Trophoblast cell (in vitro differentiated cells and primary cell): ENCODE measurements at regions not wholly inside any gene's neighbourhood (a gene's known extent, or its start where the extent isn't known, plus 50 kb on each side); places are given as distances from the start of the nearest gene placed in this dataset.

Experiments used
- DNase-seq, 2 donors: peaks; one replicate each; pipeline ENCODE4 v3.0.0-alpha.2; 2016
- H2AFZ ChIP-seq: 2 replicates; pipeline ENCODE4 v1.6.1; 2013; ENCODE audit warnings: low read length, moderate library complexity, mild to moderate bottlenecking; ENCODE audit not compliant: insufficient read depth, poor library complexity
- H2AK5ac ChIP-seq: 2 replicates; pipeline ENCODE4 v1.6.1; 2013; ENCODE audit warnings: mild to moderate bottlenecking, low read length
- H2BK120ac ChIP-seq: 2 replicates; pipeline ENCODE4 v1.6.1; 2013; ENCODE audit warnings: low read length, mild to moderate bottlenecking, moderate library complexity; ENCODE audit not compliant: insufficient read depth, poor library complexity
- H2BK12ac ChIP-seq: 2 replicates; pipeline ENCODE4 v1.6.1; 2013; ENCODE audit warnings: mild to moderate bottlenecking, low read length, moderate library complexity
- H2BK5ac ChIP-seq: 2 replicates; pipeline ENCODE4 v1.6.1; 2013; ENCODE audit warnings: low read length, low read depth, moderate library complexity, mild to moderate bottlenecking; ENCODE audit not compliant: poor library complexity
- H3K14ac ChIP-seq: 2 replicates; pipeline ENCODE4 v1.6.1; 2013; ENCODE audit warnings: mild to moderate bottlenecking, low read length
- H3K18ac ChIP-seq: 2 replicates; pipeline ENCODE4 v1.6.1; 2013; ENCODE audit warnings: mild to moderate bottlenecking, low read length
- H3K23ac ChIP-seq: 2 replicates; pipeline ENCODE4 v1.6.1; 2013; ENCODE audit warnings: low read length
- H3K27ac ChIP-seq: 2 replicates; pipeline ENCODE4 v1.5.1; 2013; ENCODE audit warnings: low read depth, mild to moderate bottlenecking, inconsistent platforms, low read length, moderate library complexity
- H3K27me3 ChIP-seq: 2 replicates; pipeline ENCODE4 v1.6.1; 2013; ENCODE audit warnings: inconsistent platforms, mild to moderate bottlenecking, low read length, moderate library complexity; ENCODE audit not compliant: insufficient read depth
- H3K36me3 ChIP-seq, 2 experiments: 1 replicate in 1 of 2; 2 replicates in 1 of 2; pipeline ENCODE4 v1.6.1; 2013; ENCODE audit warnings: low read length in 2 of 2, mild to moderate bottlenecking in 2 of 2, moderate library complexity in 1 of 2; ENCODE audit not compliant: insufficient read depth in 2 of 2, control insufficient read depth in 1 of 2
- H3K4ac ChIP-seq: 2 replicates; pipeline ENCODE4 v1.6.1; 2013; ENCODE audit warnings: low read depth, mild to moderate bottlenecking, low read length, moderate library complexity
- H3K4me1 ChIP-seq, 2 experiments: 1 replicate in 1 of 2; 2 replicates in 1 of 2; pipeline ENCODE4 v1.6.1; 2013; ENCODE audit warnings: low read length in 2 of 2, mild to moderate bottlenecking in 2 of 2, moderate library complexity in 1 of 2; ENCODE audit not compliant: insufficient read depth in 2 of 2, control insufficient read depth in 1 of 2
- H3K4me2 ChIP-seq: 2 replicates; pipeline ENCODE4 v1.6.1; 2013; ENCODE audit warnings: inconsistent platforms, mild to moderate bottlenecking, low read length, moderate library complexity
- H3K4me3 ChIP-seq: 2 replicates; pipeline ENCODE4 v1.5.1; 2013; ENCODE audit warnings: mild to moderate bottlenecking, low read depth, low read length, inconsistent platforms
- H3K79me1 ChIP-seq: one replicate; pipeline ENCODE4 v1.6.1; 2013; ENCODE audit warnings: low read length
- H3K79me2 ChIP-seq: 2 replicates; pipeline ENCODE4 v1.6.1; 2013; ENCODE audit warnings: low read length, mild to moderate bottlenecking; ENCODE audit not compliant: control insufficient read depth, insufficient read depth, poor library complexity
- H3K9ac ChIP-seq: 2 replicates; pipeline ENCODE4 v1.6.1; 2013; ENCODE audit warnings: mild to moderate bottlenecking, low read length
- H3K9me3 ChIP-seq: 2 replicates; pipeline ENCODE4 v1.6.1; 2013; ENCODE audit warnings: low read depth, mild to moderate bottlenecking, control low read depth, inconsistent platforms, low read length; ENCODE audit not compliant: insufficient read depth
- H4K12ac ChIP-seq: 2 replicates; pipeline ENCODE4 v1.6.1; 2013; ENCODE audit warnings: low read depth, mild to moderate bottlenecking, low read length, moderate library complexity
- H4K8ac ChIP-seq: 2 replicates; pipeline ENCODE4 v1.6.1; 2013; ENCODE audit warnings: low read depth, mild to moderate bottlenecking, low read length, moderate library complexity
- H4K91ac ChIP-seq: one replicate; pipeline ENCODE4 v1.6.1; 2013; ENCODE audit warnings: low read depth, mild to moderate bottlenecking, low read length, moderate library complexity
- WGBS: extraction: QIAGEN DNeasy Blood & Tissue Kit; methylation state at CpG from one replicate; pipeline ENCODE4 v1.1.7; 2013; ENCODE audit warnings: missing lambda C conversion rate; ENCODE audit not compliant: insufficient read length, insufficient coverage; ENCODE audit errors: extremely low coverage; 5-methylcytosine and 5-hydroxymethylcytosine counted together

DNA sequence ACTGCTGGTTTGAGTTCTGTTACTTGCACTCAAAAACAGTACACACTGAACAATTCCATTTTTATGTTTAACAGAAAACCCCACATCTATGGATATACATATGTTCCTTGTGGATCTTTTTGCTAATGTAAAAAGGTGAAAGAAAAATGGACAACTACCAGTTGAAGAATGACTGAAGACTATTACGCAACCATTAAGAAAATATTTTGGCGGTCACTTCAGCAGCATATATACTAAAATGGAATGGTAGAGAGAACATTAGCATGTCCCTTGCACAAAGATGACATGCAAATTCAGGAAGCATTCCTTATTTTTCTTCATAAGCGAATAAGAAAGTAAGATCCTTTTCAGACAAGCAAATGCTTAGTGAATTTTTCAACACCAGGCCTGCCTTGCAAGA, 84.6 kb upstream of the FMR1 start:
- Histone ChIP-seq H3K9me3 (peaks cover 6% of the 10 kb centered on the region), H3K14ac (no peak overlapping the region), H2BK5ac (no peak overlapping the region), H4K91ac (no peak overlapping the region), H3K18ac (no peak overlapping the region), H3K79me2 (no peaks in the 10 kb centered on the region), H3K4me3 (no peak overlapping the region), H3K36me3 (no peaks in the 10 kb centered on the region), H3K79me1 (no peaks in the 10 kb centered on the region), H2BK120ac (no peak overlapping the region), H4K8ac (no peak overlapping the region), H3K4me2 (no peak overlapping the region), H3K23ac (no peak overlapping the region), H3K27ac (no peak overlapping the region), H3K27me3 (no peaks in the 10 kb centered on the region), H2BK12ac (no peak overlapping the region), H3K9ac (no peak overlapping the region), H4K12ac (no peak overlapping the region), H2AK5ac (no peak overlapping the region), H3K4ac (no peak overlapping the region), H2AFZ (no peak overlapping the region), H3K4me1 (no peaks in the 10 kb centered on the region)
- WGBS, result no CpG with 5 or more reads among the region's 3 CpGs
- DNase-seq, result no peak

DNA sequence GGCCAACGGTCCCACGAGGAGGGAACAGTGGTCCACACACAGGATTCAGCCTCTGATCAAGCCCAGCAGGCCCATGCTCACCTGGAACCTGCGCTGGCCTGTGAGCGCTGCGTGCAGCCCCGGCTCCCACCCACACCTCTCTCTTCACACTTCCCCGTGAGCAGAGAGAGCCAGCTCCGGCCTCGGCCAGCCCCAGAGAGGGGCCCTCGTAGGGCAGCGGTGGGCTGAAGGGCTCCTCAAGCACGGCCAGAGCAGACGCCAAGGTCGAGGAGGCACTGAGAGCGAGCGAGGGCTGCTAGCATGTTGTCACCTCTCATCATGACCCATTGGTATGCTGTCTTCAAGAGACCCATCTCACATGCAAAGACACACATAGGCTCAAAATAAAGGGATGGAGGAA, 83.0 kb upstream of the FMR1 start:
- no peak for DNase-seq
- no peak overlapping the region for H2AFZ ChIP-seq
- no peak overlapping the region for H3K4me2 ChIP-seq
- H3K4me3 ChIP-seq, result no peak overlapping the region
- H4K8ac ChIP-seq, result no peak overlapping the region
- H3K9me3 ChIP-seq, result peaks cover 6% of the 10 kb centered on the region
- no peak overlapping the region for H3K4ac ChIP-seq
- no peaks in the 10 kb centered on the region for H3K27me3 ChIP-seq
- no peak overlapping the region for H2BK120ac ChIP-seq
- WGBS, result no CpG with 5 or more reads among the region's 16 CpGs
- no peaks in the 10 kb centered on the region for H3K36me3 ChIP-seq
- no peak overlapping the region for H2BK12ac ChIP-seq
- no peak overlapping the region for H3K23ac ChIP-seq
- no peaks in the 10 kb centered on the region for H3K79me2 ChIP-seq
- H3K4me1 ChIP-seq, result no peaks in the 10 kb centered on the region
- no peak overlapping the region for H3K9ac ChIP-seq
- H4K12ac ChIP-seq, result no peak overlapping the region
- no peak overlapping the region for H3K18ac ChIP-seq
- no peak overlapping the region for H3K14ac ChIP-seq
- H2BK5ac ChIP-seq, result no peak overlapping the region
- H4K91ac ChIP-seq, result no peak overlapping the region
- H3K79me1 ChIP-seq, result no peaks in the 10 kb centered on the region
- no peak overlapping the region for H2AK5ac ChIP-seq
- no peak overlapping the region for H3K27ac ChIP-seq

DNA sequence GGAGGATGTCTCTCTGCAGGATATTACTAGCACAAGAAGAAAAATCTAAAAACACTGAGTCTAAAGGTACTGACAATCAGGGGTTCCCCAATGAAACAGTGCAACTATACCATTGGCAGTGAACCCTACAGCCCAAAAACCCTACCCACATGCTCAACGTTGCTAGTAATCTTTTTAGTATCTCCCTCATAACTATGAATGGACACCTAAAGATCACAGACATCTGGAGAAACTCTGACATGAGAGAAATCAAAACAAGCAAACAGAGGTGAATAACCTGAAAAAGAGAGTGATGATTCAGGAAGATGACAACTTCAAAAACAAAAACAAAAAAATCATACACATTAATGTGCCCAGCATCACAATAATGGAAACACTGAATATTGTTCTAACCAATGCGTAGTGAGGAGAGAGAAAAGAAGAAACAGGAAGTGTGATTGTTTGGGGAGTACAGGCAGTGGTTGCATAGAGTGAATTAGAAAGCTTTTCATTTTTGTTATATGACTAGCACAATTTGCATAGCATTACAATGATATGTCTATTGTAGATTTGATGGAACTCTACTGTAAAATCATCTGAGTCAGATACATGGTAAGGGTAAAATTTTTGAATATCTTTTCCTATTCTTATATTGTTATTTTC, 78.9 kb upstream of the FMR1 start:
- Histone ChIP-seq H4K8ac (no peak overlapping the region), H3K36me3 (no peaks in the 10 kb centered on the region), H3K4ac (no peak overlapping the region), H3K14ac (no peak overlapping the region), H4K12ac (no peak overlapping the region), H3K27ac (no peak overlapping the region), H3K9ac (no peak overlapping the region), H3K79me1 (no peaks in the 10 kb centered on the region), H2BK12ac (no peak overlapping the region), H2BK120ac (no peak overlapping the region), H2AFZ (no peak overlapping the region), H3K4me2 (no peak overlapping the region), H4K91ac (no peak overlapping the region), H3K79me2 (no peaks in the 10 kb centered on the region), H3K4me3 (no peak overlapping the region), H3K27me3 (no peaks in the 10 kb centered on the region), H3K23ac (no peak overlapping the region), H2BK5ac (no peak overlapping the region), H3K18ac (no peak overlapping the region), H3K9me3 (peaks cover 6% of the 10 kb centered on the region), H3K4me1 (no peaks in the 10 kb centered on the region), H2AK5ac (no peak overlapping the region)
- WGBS, result no CpG with 5 or more reads among the region's 2 CpGs
- DNase-seq, result no peak

GRCh38 chrX:147838465-147839131, 73.1 kb upstream of the FMR1 start:
- no peak overlapping the region for H3K4me3 ChIP-seq
- no peak overlapping the region for H2AK5ac ChIP-seq
- H3K23ac ChIP-seq, result no peak overlapping the region
- H3K36me3 ChIP-seq, result no peaks in the 10 kb centered on the region
- no peak overlapping the region for H4K12ac ChIP-seq
- no peak overlapping the region for H2BK120ac ChIP-seq
- no peak overlapping the region for H3K4me2 ChIP-seq
- H3K79me1 ChIP-seq, result no peaks in the 10 kb centered on the region
- no peak overlapping the region for H3K4ac ChIP-seq
- H3K9me3 ChIP-seq, result no peaks in the 10 kb centered on the region
- H3K9ac ChIP-seq, result no peak overlapping the region
- no peaks in the 10 kb centered on the region for H3K27me3 ChIP-seq
- H2AFZ ChIP-seq, result no peak overlapping the region
- H2BK12ac ChIP-seq, result no peak overlapping the region
- no peak overlapping the region for H4K91ac ChIP-seq
- no peak overlapping the region for H3K27ac ChIP-seq
- H3K79me2 ChIP-seq, result no peaks in the 10 kb centered on the region
- H3K14ac ChIP-seq, result no peak overlapping the region
- no peak overlapping the region for H2BK5ac ChIP-seq
- no peaks in the 10 kb centered on the region for H3K4me1 ChIP-seq
- no peak overlapping the region for H3K18ac ChIP-seq
- WGBS, result no CpG with 5 or more reads among the region's 1 CpG
- H4K8ac ChIP-seq, result no peak overlapping the region
- DNase-seq, result peak in 1 of 2 donors; percentile 30
